GM18907 (cell line): ENCODE measurements at regions not wholly inside any gene's neighbourhood (a gene's known extent, or its start where the extent isn't known, plus 50 kb on each side); places are given as distances from the start of the nearest gene placed in this dataset.
"Not testable (repeated sequence)": the region's sequence is repeated elsewhere in the genome, so short reads cannot be mapped to it uniquely, and the experiment has no call there.

Experiments
- ATAC-seq: cut with Tn5 transposase; IDR thresholded peaks from one replicate; pipeline ENCODE4 v1.9.1; 2021; ENCODE audit warnings: mild to moderate bottlenecking, moderate library complexity; ENCODE audit not compliant: unreplicated experiment

GRCh38 chr21:13935396-13936032, 275.2 kb downstream of the LIPI start:
- not testable (repeated sequence) for ATAC-seq

GRCh38 chr21:13934887-13935342, 275.8 kb downstream of the LIPI start:
- not testable (repeated sequence) for ATAC-seq

DNA sequence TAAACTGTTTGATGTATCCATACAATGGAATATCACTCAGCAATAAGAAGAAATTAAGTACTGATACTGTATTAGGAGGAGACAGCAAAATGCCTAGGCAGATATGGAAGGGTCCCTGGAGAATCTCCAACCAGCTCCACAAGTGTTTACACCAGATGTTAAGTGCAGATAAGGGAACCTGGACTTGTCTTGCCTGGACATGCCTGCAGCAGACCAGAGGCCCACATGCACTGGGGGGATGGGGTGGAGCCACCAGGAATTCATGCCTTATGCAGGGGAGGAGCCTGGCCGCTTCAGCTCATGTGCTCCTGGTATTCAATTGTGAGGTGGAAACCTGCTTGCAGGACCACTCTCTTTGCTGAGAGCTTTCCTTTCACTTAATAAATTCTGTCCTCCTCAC, 287.6 kb downstream of the LIPI start:
- ATAC-seq = not testable (repeated sequence)

- not testable (repeated sequence) for ATAC-seq
Measured at GRCh38 chr21:13921455-13921854, 289.3 kb downstream of the LIPI start.

DNA sequence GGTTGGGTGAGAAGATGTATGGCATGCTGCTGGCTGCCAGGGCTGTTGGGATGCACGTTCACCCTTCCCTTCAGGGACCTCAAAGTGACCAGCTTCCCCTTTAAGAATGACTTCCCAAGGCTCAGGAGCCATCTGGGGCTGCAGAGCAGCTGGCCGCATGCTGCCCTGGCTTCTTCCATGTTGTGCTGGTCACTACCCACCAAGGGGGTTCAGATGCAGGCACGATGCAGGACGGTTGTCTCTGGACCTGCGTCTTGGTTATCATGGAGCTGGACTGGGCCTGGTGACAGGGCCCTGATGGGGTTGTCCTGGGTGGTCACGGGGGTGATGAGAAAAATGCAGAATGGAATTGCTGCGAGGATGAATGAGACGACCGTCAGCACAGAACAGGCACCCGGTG, 297.8 kb downstream of the POTED start:
- not testable (repeated sequence) for ATAC-seq

DNA sequence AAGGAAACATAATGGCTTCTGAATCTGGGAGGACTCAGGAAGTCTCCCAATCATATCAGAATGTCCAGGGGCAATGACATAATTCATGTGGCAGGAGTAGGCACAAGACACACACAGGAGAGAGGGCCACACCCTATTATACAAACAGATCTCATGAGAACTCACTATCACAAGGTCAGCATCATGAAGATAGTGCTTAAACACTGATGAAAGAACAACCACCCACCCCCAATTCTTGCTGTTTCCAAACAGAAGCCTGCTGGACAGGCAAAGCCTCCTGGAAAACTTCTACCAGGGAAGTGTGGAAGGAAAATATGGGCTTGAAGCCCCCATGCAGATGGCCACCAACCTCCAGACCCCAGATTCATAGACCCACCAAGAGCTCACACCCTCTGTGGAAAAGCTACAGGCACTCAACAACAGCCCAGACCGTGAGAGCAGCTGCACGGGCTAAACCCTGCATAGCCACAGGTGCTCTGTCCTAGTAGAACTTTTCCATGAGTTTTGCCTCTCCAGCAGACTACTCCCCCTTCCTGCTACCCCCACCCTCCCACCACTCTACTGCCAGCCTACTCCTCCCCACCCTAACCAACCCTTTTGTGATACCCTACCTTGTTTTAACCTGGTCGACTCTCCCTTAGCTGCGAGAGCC, 287.1 kb downstream of the POTED start:
- ATAC-seq = not testable (repeated sequence)

DNA sequence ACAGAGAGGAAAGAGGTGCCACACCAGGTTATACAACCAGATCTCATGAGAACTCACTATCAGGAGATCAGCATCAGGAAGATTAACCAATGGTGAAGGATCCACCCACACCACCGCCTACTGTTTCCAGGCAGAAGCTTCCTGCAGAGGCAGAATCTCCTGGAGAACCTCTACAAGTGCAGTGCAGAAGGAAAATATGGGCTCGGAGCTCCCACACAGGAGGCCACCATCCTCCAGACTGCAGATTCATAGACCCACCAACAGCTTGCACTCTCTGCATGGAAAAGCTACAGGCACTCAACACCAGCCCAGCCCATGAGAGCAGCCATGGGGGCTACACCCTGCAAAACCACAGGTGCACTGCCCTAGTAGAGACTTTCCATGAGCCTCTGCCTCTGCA, 284.0 kb downstream of the POTED start:
- ATAC-seq = not testable (repeated sequence)

DNA sequence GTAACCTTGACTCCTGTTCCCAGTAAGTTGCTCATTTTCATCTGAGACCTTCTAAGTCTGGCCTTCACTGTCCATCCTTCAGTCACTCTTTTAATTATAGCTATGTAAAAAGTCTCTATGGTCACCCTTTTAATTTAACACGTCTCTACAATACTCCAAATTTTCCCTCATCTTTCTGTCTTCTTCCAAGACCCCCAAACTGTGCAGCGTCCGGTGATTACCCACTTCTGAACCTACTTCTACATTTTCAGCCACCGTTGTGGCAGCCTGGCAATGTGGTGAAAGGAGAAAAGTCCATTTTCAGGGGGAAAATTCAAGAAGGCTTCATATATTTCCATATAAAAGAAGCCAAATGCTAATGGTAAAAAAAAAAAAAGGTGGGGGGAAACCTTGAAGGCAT, 283.4 kb downstream of the POTED start:
- ATAC-seq = not testable (repeated sequence)

GRCh38 chr21:13892146-13892751, 282.7 kb downstream of the POTED start:
- not testable (repeated sequence) for ATAC-seq

GRCh38 chr21:13889176-13889575, 279.6 kb downstream of the POTED start:
- ATAC-seq = not testable (repeated sequence)

GRCh38 chr21:13883641-13884395, 274.2 kb downstream of the POTED start:
- ATAC-seq = not testable (repeated sequence)

DNA sequence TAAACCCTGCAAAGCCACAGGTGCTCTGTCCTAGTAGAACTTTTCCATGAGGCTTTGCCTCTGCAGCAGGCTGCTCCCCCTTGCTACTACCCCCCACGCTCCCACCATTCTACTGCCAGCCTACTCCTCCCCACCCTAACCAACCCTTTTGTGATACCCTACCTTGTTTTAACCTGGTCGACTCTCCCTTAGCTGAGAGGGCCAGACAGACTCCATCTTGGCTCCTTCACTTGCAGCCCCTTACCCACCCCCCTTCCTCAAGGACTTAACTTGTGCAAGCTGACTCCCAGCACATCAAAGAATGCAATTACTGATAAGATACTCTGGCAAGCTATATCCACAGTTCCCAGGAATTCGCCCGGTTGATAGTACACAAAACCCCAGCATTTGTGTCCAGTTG, 267.9 kb downstream of the POTED start:
- ATAC-seq = not testable (repeated sequence)

DNA sequence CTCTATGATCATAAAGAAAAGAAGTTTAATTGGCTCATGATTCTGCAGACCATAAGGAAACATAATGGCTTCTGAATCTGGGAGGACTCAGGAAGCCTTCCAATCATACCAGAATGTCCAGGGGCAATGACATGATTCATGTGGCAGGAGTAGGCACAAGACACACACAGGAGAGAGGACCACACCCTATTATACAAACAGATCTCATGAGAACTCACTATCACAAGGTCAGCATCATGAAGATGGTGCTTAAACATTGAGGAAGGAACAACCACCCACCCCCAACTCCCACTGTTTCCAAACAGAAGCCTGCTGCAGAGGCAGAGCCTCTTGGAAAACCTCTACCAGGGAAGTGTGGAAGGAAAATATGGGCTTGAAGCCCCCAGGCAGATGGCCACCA, 267.4 kb downstream of the POTED start:
- not testable (repeated sequence) for ATAC-seq

- not testable (repeated sequence) for ATAC-seq
Measured at GRCh38 chr21:13874001-13874400, 264.4 kb downstream of the POTED start.

GRCh38 chr21:13854638-13855037, 245.1 kb downstream of the POTED start:
- no peak for ATAC-seq

GRCh38 chr21:13850808-13851207, 241.2 kb downstream of the POTED start:
- not testable (repeated sequence) for ATAC-seq

GRCh38 chr21:13849489-13849888, 239.9 kb downstream of the POTED start:
- ATAC-seq = not testable (repeated sequence)

- not testable (repeated sequence) for ATAC-seq
Measured at GRCh38 chr21:13846718-13847117, 237.1 kb downstream of the POTED start.

- not testable (repeated sequence) for ATAC-seq
Measured at GRCh38 chr21:13844574-13844973, 235.0 kb downstream of the POTED start.

DNA sequence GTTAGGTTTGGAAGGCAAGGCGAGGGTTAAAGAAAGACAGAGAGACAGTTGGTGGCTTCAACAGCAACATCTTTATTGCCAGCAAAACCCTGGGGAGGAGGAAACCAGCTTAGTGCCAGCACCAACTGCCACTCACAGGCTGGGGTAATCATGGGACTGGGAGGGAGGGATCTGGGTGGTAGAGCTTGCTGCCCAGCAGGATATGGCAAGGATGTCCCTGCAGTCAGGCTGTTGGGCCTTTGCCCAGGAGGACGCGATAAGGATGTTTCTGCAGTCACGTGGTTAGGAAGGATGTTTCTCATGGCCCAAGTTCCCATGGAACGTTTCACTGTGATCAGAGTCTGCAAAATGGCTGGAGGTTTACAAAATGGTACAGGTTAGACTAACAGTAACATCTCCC, 233.5 kb downstream of the POTED start:
- not testable (repeated sequence) for ATAC-seq

DNA sequence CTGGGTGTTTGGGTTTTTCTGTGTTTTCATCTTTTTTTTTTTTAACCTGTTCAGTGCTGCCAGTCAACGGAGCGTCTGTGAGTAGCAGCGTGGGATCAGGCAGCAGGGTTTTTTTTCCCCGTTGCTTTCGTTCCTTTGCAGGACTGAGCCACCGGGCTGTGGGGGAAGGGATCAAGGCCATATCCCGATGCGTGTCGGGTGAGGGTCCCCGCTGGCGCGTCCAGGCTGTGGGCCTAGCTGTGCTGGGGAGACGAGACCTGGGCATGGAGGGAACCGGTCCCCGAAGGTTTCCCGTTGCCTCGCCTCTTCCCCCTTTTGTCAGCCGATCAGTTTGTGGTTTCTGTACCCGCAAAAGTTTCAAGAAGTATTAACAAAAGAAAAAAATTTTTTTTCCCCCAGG, 218.1 kb downstream of the POTED start:
- not testable (repeated sequence) for ATAC-seq
